NCI-H524 treated with DMSO at 0.1 percent for 48 hours (cell line): ENCODE measurements at regions not wholly inside any gene's neighbourhood (a gene's known extent, or its start where the extent isn't known, plus 50 kb on each side); places are given as distances from the start of the nearest gene placed in this dataset.

ENCODE experiments used
- DNase-seq: peaks from one replicate; lab custom pipeline; 2025; lab: John Stamatoyannopoulos, UW

DNA sequence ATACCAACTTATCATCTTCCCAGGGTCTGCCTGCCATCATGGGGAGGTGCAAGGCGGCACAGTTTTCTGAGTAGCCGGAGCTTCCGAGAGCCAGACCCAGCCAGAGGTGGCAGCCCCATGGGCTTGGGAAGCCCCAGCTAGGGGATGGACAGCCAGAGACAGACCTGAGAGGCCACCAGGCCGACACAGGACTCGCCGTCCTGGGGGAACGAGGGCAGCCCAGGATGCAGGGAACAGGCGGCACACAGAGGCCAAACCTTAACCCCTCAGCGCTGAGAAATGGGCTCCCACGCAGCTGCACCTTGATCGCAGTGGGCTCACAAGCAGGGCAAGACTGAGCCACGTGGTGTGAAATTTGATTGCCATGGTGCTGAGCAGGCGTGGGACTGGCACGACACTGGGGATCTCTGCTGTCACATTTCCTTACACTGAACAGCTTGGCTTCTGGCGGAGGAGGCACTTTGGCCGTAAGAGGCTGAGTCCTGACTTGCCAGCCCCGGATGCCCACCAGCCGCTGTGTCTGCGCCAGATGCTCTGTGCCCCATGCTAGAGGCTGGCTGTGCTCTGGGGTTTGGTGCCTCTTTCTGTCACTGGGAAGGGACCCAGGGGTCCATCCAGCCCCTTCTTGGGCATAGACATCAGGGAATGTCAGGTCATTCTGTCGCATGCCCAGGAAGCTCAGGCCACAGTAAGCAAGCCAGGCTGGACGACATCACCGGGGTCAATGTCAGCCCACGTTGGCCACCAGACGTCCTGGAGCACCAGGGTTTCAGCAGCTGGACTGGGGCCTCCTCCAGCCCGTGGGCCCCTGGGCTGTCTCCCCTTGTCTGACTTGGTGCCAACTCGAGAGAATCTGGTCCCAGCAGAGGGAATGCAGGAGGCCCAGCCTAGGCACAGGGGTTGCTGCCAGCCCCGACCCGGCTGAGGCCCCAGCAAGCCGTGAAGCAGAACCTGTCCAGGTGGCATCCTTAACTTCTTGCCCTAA, 312.1 kb upstream of the MYT1L start:
- DNase-seq: no peak

DNA sequence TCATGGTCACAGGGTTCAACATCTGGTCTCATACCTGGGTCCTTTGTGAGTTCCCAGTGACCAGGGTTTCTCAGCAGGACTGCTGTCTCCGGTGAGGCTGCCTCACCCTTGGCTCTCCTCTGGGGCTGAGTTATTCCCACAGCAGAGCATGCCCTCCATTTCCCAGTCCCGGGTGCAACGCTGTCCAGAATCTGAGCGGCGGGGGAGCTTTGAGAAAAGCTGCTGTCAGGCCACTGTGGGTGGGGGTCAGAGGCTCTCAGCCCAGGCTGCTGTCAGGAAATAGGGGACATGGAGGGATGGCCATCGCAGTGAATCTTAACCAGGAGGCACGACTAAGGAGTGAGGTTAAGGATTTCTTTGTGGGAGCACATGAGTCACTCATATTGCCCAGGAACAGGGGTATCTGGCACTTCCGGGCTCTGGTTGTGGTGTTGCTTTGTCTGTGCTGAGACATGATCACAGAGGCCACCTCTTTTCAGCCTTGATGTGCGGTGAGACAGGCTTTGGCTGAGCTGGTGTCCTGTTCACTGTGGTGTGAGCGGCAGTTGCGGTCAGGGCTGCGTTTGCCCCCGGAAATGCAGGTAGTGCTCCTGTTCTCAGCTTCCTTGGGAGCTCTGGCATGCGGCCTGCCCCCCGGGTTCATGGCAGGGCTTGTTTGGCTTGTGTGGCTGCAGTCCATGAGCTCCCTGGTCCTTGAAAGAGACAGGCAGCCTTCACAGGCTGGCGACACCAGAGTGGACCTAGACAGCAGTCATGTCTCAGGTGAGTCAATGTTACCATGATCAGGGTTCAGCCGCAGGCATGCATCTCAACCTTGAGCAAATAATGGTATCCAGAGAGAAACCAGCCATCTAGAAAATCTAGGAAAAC, 310.7 kb upstream of the MYT1L start:
- no peak for DNase-seq

DNA sequence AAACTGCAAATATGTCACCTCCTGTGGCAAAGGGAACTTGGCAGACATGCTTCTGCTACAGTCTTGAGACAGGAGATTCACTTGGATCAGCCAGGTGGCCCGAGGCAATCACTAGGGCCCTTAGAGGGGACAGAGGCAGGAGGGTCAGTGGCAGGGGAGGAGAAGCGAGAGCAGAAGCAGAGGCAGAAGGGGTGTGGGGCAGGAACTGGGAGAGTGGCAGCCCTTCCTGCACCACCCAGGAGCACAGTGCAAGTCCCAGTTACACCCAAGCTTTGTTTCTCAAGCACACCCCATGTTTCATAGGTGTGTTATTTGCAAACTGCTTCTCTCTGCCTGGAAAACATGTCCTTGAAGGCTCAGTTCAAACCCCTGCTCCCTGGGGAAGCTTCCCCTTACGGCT, 309.7 kb upstream of the MYT1L start:
- DNase-seq: no peak

DNA sequence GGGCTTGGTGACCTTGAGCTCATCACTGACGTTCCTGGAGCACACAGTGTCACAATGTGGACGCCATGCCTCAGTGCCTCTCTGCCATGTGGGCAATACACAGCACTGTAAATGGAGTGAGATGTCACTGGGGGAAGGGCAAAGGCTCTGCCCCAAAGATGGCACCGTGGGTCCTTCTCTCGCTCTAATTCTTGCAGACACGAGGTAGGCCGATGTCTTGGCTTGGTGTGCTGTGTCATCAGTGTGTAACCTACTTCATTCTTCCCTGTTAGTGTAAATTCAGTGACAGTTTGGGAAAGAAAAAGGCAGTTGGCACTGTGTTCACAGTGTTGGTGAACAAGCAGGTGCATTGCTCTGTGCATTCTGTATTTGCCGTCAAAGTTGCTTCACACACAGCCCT, 309.3 kb upstream of the MYT1L start:
- no peak for DNase-seq

DNA sequence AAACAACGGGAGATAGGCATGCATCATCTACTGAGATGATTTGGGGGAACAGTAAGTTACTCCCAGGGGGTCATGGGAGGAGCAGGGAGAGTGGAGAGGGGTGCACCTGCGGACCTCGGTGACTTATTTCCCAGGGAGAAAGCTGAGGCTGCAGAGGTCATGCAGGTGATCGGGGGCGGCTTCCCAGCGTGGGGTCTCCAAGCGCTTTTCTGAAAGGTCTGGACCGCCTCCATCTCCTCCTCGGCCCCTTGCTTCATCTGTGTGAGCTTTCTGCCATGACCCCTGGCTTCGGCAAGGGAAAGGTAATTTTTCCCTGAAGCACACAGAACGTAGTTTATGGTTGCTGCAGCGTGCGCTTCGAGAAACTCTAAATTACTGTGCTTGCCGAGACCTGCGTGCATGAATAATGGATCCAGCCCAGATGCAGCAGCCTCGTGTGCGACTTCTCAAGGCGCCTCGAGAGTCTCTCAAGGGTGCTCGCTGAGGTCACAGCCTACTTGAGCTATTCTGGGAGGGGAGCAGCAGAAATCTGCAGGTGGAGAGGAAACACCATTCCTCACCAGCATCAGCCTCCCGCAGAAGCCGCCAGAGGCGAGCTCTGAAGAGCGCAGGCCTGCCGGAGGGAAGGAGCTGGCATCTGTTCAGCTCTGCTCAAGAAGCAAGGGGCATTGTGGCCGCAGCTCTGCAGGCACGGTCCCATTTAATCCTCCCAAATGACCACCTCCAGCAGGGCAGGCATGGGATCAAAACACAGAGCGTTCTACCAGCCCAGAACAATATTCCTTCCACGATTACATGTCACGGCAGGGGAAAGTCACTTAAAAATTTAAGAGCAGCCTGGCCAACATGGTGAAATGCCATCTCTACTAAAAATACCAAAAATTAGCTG, 308.4 kb upstream of the MYT1L start:
- peak; percentile 84 for DNase-seq

DNA sequence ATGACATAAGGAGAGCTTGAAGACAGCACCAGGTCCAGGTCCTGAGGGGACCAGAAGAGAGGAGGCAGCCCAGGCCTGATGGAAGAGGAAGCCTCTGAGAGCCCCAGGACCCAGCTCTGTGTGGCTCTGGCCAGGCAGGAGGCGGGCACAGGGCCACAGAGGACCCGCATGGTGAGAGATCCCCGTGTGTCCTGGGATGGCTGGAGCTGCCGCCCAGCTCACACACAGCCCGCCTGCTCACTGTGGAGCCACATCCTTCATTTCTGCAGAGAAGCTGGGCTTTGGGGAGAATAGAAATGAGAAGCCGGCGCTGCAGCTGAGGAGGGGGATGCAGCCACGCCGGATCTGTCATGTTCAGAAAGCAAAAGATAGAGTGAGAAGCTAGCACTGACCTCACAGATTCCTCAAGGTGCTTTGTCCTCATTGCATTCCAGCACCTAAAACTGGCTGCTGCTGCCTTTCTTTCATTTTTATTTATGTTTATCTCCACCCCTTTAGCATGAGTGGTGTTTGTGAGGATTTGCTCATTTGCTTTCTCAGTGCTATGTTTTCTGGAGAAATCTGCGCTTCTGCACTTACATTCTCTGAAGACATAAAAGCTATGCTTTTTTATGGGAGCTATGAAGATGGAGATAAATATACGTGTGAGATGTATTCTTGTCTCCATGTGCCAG, 307.6 kb upstream of the MYT1L start:
- no peak for DNase-seq

DNA sequence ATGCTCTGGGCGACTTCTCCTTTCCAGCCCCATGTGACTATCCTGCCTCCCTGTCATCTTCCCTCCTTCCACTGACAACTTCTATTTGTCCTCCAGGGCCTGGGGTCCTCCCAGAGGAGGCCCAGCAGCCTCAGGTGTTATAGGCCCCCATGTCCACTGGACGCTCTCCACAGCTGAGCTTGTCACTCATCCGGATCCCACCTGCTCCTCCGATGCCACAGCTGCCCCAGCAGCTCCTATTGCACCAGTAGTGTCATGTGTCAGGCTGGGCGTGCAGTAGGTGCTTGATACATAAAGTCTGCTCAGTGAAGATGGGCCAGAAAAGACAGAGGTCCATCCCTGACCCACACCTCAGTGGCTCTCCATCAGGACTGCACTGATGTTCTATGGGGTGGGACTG, 305.7 kb upstream of the MYT1L start:
- peak; percentile 56 for DNase-seq

DNA sequence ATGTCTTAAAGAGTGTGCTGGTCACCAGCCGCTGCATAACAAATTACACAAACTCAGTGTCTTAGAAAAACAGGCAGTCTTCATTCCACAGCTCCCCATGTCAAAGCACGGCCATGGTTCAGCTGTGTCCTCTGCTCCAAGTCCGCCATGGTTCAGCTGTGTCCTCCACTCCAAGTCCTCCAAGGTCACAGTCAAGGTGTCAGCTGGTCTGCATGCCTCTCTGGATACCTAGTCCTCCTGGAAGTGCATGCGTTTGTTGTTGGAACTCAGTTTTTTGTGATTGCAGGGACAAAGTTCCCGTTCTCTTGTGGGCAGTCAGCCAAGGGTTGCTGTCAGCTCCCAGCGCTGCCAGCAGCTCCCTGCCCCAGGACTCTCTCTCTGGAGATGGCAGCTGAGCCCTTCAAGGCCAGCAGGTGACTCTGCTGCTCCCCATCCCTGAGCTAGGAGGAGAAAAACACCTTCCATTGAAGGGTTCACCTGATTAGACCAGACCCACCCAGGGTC, 304.0 kb upstream of the MYT1L start:
- DNase-seq: no peak

DNA sequence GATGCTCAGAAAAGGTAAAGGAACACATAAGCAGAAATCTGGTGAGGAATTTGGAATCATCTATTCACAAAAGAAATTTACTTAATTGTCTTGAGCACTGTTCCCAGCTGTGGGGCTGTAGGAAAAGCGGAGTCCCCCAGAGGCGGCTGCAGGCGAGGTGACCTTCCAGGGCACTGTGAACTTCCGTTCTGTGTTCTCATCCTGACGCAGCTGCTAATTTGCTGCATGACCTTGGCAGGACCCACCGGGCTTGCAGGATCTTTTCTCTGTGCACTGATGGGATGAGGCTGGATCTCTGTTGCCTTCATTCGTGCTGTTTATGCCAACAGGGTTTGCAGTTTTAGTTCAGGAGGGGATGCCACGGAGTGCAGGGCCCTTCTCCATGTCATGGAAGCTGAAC, 301.9 kb upstream of the MYT1L start:
- DNase-seq: no peak

DNA sequence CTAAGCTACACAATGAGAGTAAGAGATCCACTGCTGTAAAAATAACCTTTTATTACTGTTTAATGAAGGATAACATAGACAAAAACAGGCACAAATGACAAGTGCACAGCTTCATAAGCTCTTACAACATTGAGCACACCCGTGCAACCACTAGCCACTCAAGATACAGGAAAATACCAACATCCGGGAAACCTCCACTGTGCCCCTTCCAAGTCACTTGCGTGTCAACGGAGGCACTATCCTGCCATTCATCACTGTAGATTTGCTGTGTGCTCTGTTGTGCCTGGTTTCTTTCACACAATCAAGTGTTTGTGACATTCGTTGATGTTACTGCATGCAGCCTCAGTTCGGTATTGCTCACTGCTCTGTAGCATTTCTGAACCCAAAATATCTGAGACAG, 292.9 kb upstream of the MYT1L start:
- DNase-seq: no peak

DNA sequence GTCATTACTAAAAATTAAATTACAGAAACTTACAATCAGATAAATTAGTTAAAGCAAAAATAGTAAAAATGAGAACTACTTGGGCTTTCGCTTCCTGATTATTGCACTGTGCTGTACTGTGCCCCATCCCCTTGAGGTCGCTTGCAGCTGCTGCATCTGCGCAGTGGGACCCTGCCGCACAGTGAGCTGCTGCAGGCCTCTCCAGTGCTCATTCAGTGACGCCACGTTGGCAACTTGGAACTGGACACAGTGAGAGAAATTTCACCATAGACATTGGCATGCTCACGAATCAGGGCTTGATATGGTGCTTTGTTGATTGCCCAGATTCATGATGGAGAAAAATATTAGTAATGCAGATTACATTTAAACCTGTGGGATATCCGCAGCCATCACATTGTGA, 290.8 kb upstream of the MYT1L start:
- DNase-seq: no peak

DNA sequence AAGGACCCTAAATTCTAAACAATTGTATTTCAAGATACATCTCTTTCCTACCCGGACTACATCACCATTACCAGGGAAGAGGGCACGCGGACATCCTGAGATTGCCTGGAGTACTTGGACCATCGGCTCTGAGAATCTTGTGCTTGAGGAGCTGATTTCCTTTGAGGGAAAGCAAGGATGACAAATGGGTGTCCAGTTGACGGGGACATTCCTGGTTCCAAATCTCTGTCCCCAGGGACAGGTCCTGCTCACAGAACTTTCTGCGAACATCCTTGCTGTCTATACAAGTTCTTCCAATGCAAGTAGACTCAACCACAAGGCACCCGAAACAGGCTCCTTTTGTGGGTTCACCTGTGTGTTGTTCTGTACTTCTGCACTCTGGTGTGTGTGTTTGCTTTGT, 289.5 kb upstream of the MYT1L start:
- DNase-seq: no peak

DNA sequence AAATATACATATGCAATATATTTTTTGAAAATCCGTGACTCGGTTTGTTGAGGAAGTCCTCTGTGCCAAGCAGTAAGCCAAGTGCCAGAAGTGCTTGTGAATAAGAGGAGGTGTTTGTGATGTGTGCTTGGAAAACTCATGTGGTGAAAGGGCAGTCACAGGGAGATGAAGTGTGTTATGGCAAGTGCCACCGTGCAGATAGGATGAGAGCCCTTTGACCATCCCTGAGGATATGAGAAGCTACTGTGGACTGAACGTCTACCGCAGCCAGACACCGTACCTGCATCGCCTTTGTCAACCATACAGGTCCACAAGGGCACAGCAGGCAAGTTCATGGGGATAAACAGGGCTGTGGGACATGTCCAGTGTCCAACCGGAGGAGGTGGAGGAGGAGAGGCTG, 288.9 kb upstream of the MYT1L start:
- DNase-seq: no peak

DNA sequence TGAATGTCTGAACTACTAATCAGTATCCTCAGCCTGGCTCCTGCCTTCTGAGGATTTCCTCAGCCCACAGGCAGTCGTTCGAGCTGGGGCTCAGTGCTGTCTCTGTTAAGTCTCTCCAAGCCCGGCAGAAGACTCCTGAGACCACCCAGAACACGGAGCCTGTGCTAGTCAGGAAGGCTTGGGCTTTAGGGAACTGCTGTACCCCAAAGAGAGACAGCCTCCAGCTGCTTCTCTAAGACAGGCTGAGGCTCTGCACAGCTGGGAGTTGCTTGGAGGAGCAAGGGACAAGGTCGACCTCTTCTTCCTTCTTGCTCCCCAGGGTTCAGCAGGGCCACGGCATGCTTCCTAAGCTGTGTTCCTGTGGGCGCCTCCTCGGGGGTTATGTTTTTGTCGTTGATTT, 283.4 kb upstream of the MYT1L start:
- no peak for DNase-seq

DNA sequence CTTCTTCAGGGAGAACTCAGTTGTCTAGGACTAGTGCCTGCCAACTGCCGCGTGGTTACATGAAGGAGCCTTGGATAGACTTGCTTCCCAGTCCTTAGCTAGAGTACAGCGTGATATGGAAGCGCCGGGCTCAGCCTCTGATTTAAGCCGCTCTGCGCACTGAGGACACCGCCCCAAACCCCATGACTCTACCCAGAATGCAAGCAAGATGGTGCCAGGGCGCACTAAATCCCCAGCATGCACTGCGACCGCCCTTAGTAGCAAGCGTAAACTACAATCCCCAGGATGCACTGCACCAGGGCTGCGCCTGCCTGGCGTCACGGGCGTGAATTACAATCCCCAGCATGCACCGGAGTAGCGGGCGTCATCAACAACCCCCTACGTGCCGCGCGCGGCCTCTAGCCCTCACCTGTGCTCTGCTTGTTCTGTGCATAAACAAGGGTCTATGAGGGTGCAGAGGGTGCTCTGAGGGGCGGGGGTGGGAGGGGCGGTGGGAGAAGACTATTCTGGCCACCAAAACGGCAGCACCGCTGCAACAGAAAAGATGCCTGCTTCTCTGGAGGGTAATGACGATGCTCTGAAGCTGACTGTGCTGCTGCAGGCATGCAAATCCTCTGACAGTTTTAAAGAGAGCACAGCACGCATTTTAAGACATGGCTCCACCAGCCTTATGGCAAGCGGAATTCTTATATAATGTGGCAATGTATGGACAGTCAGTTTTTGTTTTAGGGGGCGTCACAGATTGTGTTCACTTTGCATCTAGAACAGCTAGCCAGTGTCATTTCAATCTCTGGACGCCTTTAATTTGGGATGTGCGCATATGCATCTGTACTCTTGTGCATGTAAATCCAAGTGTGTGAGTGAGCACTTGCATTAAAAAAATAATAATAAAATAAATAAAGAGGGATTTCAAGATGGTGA, 282.5 kb upstream of the MYT1L start:
- peak; percentile 94 for DNase-seq

DNA sequence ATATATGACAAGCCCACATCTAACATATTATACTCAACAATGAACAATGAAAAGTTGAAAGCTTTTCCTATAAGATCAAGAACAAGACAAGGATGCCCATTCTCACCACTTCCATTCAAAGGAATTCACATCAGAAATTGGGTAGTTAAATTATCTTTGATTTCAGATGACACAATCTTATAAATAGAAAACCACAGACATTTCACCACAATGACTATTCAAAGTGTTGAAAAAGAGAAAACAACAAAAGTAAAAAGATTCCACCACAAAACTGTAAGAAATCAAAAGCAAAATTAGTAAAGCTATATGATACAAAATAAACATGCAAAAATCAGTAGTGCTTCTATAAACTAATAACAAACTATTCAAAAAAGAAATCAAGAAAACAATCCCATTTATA, 279.7 kb upstream of the MYT1L start:
- DNase-seq: no peak

DNA sequence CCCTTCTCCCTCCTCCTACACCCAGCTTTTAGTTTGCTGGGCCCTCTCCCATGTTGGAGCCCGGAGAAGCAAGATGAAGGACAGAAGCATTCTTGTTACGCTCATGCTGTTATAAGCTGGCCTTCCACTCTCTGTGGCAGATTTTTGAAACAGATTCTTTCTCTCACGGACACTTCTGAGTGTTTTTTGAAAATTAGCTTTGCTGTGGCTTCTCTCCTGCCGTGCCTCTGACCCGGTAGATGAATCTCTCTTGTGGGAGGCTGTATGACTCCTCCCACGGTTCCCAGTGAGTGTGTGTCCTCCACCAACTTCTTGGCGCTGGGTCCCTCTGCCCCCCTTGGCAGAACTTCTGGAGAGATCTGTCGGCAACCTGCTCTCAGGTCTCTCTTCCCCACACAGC, 269.3 kb upstream of the MYT1L start:
- DNase-seq: no peak

DNA sequence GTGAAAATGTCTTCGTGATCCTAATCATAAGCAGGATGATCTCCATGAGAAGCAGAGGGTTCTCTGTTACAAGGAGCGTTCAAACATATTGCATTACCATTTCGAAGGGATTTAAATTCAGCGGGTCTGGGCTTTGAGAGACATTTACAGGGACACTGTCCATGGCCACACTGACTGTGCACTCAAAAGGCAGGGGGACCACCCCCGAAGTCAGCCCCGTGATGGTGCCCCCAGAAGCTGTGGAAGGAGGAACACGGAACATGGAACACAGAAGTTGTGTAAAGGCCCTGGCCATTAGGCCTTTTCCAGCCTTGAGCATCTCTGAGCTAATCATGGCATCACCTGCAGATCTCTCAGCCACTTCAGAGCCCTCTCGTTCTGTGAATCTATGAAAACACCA, 268.4 kb upstream of the MYT1L start:
- no peak for DNase-seq

DNA sequence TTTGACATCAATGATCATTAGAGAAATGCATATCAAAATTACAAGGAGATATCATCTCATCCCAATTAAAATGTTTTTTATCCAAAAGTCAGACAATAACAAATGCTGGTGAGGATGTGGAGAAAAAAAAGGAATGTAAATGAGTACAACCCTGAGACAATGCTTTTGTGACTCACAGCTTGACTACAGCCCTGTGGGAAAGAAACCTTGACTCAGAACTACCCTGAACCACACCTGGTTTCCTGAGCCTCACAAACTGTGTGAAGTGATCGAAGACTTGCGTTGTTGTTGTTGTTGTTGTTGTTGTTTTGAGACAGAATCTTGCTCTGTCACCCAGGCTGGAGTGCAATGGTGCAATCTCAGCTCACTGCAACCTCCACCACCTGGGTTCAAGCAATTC, 266.6 kb upstream of the MYT1L start:
- no peak for DNase-seq

DNA sequence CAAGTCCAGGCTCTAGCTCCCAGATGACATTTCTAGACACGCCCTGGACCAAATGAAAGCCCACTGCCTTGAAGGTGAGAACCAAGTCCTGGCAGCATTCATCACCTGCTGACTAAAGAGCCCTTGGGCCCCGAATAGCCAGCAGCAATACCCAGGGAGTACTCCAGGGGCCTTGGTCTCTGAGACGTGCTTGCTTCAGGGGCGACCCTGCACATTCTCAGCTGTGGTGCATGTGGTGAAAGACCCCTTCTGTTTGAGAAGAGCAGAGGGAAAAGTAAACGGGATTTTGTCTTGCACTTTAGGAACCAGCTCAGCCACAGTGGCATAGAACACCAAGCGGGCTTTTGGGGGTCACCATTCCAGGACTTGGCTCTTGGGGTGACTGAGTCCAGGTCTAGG, 260.5 kb upstream of the MYT1L start:
- no peak for DNase-seq
